Adrenal gland (tissue), 9 donors: ENCODE measurements at regions not wholly inside any gene's neighbourhood (a gene's known extent, or its start where the extent isn't known, plus 50 kb on each side); places are given as distances from the start of the nearest gene placed in this dataset.

Source experiments
- DNase-seq, 7 donors: peaks; one replicate each; pipeline ENCODE4 v3.0.0-alpha.2; 2019 to 2020
- H3K27ac ChIP-seq, 5 donors: fragments of 200-600 bp; sonication (generic) in 4 of 5; 1 replicate in 3 of 5; 2 replicates in 2 of 5; pipeline versions ENCODE4 v1.5.1 to v1.8.0; 2016 to 2020; ENCODE audit warnings: mild to moderate bottlenecking in 1 of 5
- H3K27me3 ChIP-seq: fragments of 200-600 bp; 2 replicates; pipeline ENCODE4 v1.8.0; 2021
- H3K36me3 ChIP-seq, 2 donors: fragments of 200-600 bp; replicated peaks in 1 of 2; 1 replicate in 1 of 2; 2 replicates in 1 of 2; pipeline versions ENCODE4 v1.5.1 to v1.8.0; 2018 to 2022
- H3K4me1 ChIP-seq, 2 donors: fragments of 200-600 bp; replicated peaks in 1 of 2; 1 replicate in 1 of 2; 2 replicates in 1 of 2; pipeline versions ENCODE4 v1.5.1 to v1.8.0; 2018 to 2021
- H3K4me3 ChIP-seq, 4 donors: fragments of 200-600 bp; sonication (generic) in 3 of 4; one replicate each; pipeline ENCODE4 v1.5.1; 2016 to 2018
- H3K9me3 ChIP-seq, 3 donors: fragments of 200-600 bp; sonication (generic) in 1 of 3; replicated peaks in 1 of 3; 1 replicate in 2 of 3; 2 replicates in 1 of 3; pipeline versions ENCODE4 v1.5.1 to v1.8.0; 2016 to 2021
- CTCF ChIP-seq, 6 experiments: fragments of 450-650 bp in 4 of 6; fragments of 200-600 bp in 2 of 6; sonication (generic) in 1 of 6; IDR thresholded peaks; 1 replicate in 5 of 6; 2 replicates in 1 of 6; pipeline versions ENCODE4 v1.5.1 to v1.8.0; 2016 to 2021; ENCODE audit warnings: antibody characterized with exemption in 6 of 6, mild to moderate bottlenecking in 2 of 6, moderate library complexity in 1 of 6
- POLR2A ChIP-seq, 2 donors: fragments of 450-650 bp; IDR thresholded peaks; one replicate each; pipeline ENCODE4 v1.6.1; 2017; ENCODE audit warnings: antibody characterized with exemption in 2 of 2, mild to moderate bottlenecking in 2 of 2, moderate library complexity in 1 of 2
- WGBS, 4 donors: extraction: QIAGEN DNeasy Blood & Tissue Kit in 2 of 4; methylation state at CpG; one replicate each; pipeline versions ENCODE4 v1.1.5 to v1.1.7; 2013 to 2017; 5-methylcytosine and 5-hydroxymethylcytosine counted together
- intact Hi-C, 2 donors: fragments of 100-400 bp; cut with DNase I; formaldehyde crosslinking; loops; one replicate each; pipeline versions ENCODE4 v1.14.1 to v1.15.0; 2022 to 2023
- donor health status: healthy with polysubstance abuse.
- donor health status: Bipolar disorder and iron deficiency.
- donor health status: DM: yes; HTN: yes; CAD: no.
- donor health status: DM: no; HTN: no; CAD: no.
- donor health status: DM: no; HTN: no; CAD: no.

DNA sequence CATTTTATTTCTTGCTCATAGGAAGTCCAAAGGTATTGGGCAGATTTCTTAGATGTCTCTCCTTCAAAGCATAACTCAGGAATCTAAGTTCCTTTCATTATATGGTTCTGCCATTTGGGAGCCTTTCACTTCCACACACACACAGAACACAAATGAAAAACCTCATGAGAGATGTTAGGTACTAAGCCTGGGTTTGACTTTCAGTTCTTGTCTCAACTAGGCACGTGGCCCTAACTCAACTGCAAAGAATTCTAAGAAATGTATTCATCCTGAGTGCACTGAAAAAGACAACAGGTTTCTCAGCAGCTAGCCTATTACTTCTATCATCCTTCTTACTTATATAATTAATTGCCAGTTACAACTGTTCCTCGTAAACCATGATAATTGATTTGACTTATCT is 190.0 kb upstream of the SAMSN1 start:
- no peak for DNase-seq
- 49 to 60% (median 58%) methylated on average over 2 of the region's 2 CpGs for WGBS, 4 donors
- H3K27me3 ChIP-seq: no peaks in the 10 kb centered on the region
- H3K9me3 ChIP-seq: no peaks in the 10 kb centered on the region
- no peaks in the 10 kb centered on the region for H3K4me1 ChIP-seq
- no peak for TF ChIP-seq POLR2A (IDR thresholded peaks at IDR 0.05)
- no peak for TF ChIP-seq CTCF (IDR thresholded peaks at IDR 0.05)
- no peaks in the 10 kb centered on the region for H3K36me3 ChIP-seq
- no peak overlapping the region for H3K4me3 ChIP-seq
- intact Hi-C loops: no loop called here
- no peak overlapping the region for H3K27ac ChIP-seq

DNA sequence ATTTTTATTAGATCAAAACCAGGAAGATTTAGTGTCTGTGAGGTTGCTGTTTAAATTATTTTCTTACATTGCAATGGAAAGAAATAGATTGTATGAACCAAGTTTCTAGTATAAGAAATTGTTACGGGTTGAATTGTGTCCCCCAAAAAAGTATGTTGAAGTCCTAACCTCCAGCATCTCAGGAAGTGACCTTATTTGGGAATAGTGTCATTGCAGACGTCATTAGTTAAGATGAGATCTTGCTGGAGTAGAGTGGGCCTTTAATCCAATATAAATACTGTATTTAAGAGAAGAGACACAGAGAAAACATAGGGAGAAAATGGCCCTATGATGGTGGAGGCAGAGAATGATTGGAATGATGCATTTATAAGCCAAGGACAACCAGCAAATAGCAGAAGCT is 188.7 kb upstream of the SAMSN1 start:
- H3K4me3 ChIP-seq: no peak overlapping the region
- TF ChIP-seq POLR2A (IDR thresholded peaks at IDR 0.05): no peak
- TF ChIP-seq CTCF (IDR thresholded peaks at IDR 0.05): no peak
- DNase-seq: no peak
- no peaks in the 10 kb centered on the region for H3K36me3 ChIP-seq
- H3K27me3 ChIP-seq: no peaks in the 10 kb centered on the region
- H3K4me1 ChIP-seq: no peaks in the 10 kb centered on the region
- H3K27ac ChIP-seq: no peak overlapping the region
- 70 to 85% (median 72%) methylated on average over 2 of the region's 2 CpGs for WGBS, 4 donors
- H3K9me3 ChIP-seq: no peaks in the 10 kb centered on the region
- intact Hi-C loops: no loop called here

DNA sequence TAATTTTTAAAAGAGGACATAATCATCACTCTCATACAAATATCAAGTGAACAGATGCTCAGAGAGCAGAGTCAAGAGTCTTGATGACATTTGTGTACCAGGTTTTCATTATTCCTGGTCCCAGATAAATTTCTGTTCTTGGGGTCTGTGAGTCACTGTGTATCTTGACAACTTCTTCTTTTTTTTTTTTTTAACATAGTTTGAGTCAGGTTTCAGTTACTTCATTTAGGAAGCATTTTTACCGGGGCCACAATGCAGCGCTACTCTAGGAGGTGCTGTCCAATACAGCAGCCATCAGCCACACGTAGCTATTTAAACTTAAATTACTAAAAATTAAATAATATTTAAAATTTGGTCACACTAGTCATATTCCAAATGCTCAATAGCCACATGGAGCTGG is 188.1 kb upstream of the SAMSN1 start:
- WGBS, 4 donors: 74 to 80% (median 77%) methylated on average over 3 of the region's 3 CpGs
- no peak overlapping the region for H3K4me3 ChIP-seq
- no peak for TF ChIP-seq POLR2A (IDR thresholded peaks at IDR 0.05)
- H3K27me3 ChIP-seq: no peaks in the 10 kb centered on the region
- no peaks in the 10 kb centered on the region for H3K4me1 ChIP-seq
- H3K9me3 ChIP-seq: no peaks in the 10 kb centered on the region
- no peaks in the 10 kb centered on the region for H3K36me3 ChIP-seq
- no peak overlapping the region for H3K27ac ChIP-seq
- DNase-seq: no peak
- intact Hi-C loops: no loop called here

GRCh38 chr21:14725219-14725618 is 179.1 kb upstream of the SAMSN1 start:
- no peak overlapping the region for H3K27ac ChIP-seq
- no peak for DNase-seq
- H3K36me3 ChIP-seq: no peaks in the 10 kb centered on the region
- no peaks in the 10 kb centered on the region for H3K9me3 ChIP-seq
- intact Hi-C loops: loop anchor here in 1 of 2 donors (10.0 kb wide), 1 partner anchor 310 kb away; no protein-coding TSS in a partner anchor
- WGBS, 4 donors: 97 to 98% (median 98%) methylated on average over 4 of the region's 4 CpGs
- H3K27me3 ChIP-seq: no peaks in the 10 kb centered on the region
- no peak overlapping the region for H3K4me3 ChIP-seq
- TF ChIP-seq POLR2A (IDR thresholded peaks at IDR 0.05) (no peak), CTCF (IDR thresholded peaks at IDR 0.05) (no peak)
- no peaks in the 10 kb centered on the region for H3K4me1 ChIP-seq

GRCh38 chr21:14722841-14723483 is 176.8 kb upstream of the SAMSN1 start:
- TF ChIP-seq POLR2A (IDR thresholded peaks at IDR 0.05): no peak
- TF ChIP-seq CTCF (IDR thresholded peaks at IDR 0.05): no peak
- Histone ChIP-seq H3K9me3 (no peaks in the 10 kb centered on the region), H3K27me3 (no peaks in the 10 kb centered on the region), H3K27ac (no peak overlapping the region), H3K4me3 (no peak overlapping the region), H3K36me3 (no peaks in the 10 kb centered on the region), H3K4me1 (no peaks in the 10 kb centered on the region)
- intact Hi-C loops: loop anchor here in 1 of 2 donors (10.0 kb wide), 1 partner anchor 308 kb away; no protein-coding TSS in a partner anchor
- WGBS, 4 donors: 45 to 83% (median 68%) methylated on average over 6 of the region's 6 CpGs
- DNase-seq: no peak
